ENCODE measurements at regions not wholly inside any gene's neighbourhood (a gene's known extent, or its start where the extent isn't known, plus 50 kb on each side); places are given as distances from the start of the nearest gene placed in this dataset.

DNA sequence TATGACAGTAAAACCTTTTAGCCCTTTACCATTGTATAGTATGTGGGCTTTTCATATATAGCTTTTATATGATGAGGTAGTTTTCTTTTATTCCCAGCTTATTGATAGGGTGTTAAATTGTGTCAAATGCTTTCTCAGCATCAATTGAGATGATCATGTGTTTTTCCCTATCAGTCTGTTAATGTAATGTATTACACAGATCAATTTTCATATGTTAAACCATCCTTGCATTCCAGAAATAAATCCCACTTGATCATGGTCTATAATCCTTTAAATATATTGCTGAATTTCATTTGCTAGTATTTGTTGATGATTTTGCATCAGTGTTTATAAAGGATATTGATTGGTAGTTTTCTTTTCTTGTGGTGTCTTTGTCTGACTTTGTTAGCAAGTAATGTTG, 603.9 kb downstream of the TRHDE start:
- TF ChIP-seq, protein P1, sequence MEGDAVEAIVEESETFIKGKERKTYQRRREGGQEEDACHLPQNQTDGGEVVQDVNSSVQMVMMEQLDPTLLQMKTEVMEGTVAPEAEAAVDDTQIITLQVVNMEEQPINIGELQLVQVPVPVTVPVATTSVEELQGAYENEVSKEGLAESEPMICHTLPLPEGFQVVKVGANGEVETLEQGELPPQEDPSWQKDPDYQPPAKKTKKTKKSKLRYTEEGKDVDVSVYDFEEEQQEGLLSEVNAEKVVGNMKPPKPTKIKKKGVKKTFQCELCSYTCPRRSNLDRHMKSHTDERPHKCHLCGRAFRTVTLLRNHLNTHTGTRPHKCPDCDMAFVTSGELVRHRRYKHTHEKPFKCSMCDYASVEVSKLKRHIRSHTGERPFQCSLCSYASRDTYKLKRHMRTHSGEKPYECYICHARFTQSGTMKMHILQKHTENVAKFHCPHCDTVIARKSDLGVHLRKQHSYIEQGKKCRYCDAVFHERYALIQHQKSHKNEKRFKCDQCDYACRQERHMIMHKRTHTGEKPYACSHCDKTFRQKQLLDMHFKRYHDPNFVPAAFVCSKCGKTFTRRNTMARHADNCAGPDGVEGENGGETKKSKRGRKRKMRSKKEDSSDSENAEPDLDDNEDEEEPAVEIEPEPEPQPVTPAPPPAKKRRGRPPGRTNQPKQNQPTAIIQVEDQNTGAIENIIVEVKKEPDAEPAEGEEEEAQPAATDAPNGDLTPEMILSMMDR (IDR thresholded peaks at IDR 0.05; ENCODE audit: control extremely low read depth in 1 of 3, insufficient read depth in 1 of 3, low read depth in 1 of 3, low read length in 3 of 3): no peak
- TF ChIP-seq CEBPB (IDR thresholded peaks at IDR 0.05; ENCODE audit: low read depth, low read length): no peak
- TF ChIP-seq RAD21 (IDR thresholded peaks at IDR 0.05 in 1 of 2, conservative IDR thresholded peaks at IDR 0.05 in 1 of 2; ENCODE audit: low read depth in 2 of 2, low read length in 2 of 2): no peak
- TF ChIP-seq GTF2F1 (IDR thresholded peaks at IDR 0.05; ENCODE audit: borderline replicate concordance, low read depth, low read length): no peak
- no peak for TF ChIP-seq POLR2A (IDR thresholded peaks at IDR 0.05; ENCODE audit: control extremely low read depth in 1 of 2, low read depth in 2 of 2, low read length in 2 of 2)
- TF ChIP-seq CREB1 (IDR thresholded peaks at IDR 0.05): no peak
- TF ChIP-seq, protein P2, sequence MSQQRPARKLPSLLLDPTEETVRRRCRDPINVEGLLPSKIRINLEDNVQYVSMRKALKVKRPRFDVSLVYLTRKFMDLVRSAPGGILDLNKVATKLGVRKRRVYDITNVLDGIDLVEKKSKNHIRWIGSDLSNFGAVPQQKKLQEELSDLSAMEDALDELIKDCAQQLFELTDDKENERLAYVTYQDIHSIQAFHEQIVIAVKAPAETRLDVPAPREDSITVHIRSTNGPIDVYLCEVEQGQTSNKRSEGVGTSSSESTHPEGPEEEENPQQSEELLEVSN (IDR thresholded peaks at IDR 0.05): no peak
- TF ChIP-seq CHD1 (IDR thresholded peaks at IDR 0.05; ENCODE audit: low read depth, low read length): no peak
- TF ChIP-seq SP1 (IDR thresholded peaks at IDR 0.05; ENCODE audit: low read depth, low read length): no peak
- no peak for TF ChIP-seq GABPA (IDR thresholded peaks at IDR 0.05; ENCODE audit: borderline replicate concordance, insufficient read depth, low read length)
- no peak for TF ChIP-seq POLR2AphosphoS5 (IDR thresholded peaks at IDR 0.05; ENCODE audit: low read depth, low read length)
- TF ChIP-seq ASH2L (IDR thresholded peaks at IDR 0.05; ENCODE audit: low read length): no peak

Measured in H1 (cell line).